Stimulated activated CD4-positive, alpha-beta T cell treated with anti-CD3 and anti-CD28 coated beads, Interleukin-12 subunit alpha, Interleukin-12 subunit beta, amount 100 ng/mL, for 4 hours (primary cell): ENCODE measurements at regions not wholly inside any gene's neighbourhood (a gene's known extent, or its start where the extent isn't known, plus 50 kb on each side); places are given as distances from the start of the nearest gene placed in this dataset.
"Not testable (repeated sequence)": the region's sequence is repeated elsewhere in the genome, so short reads cannot be mapped to it uniquely, and the experiment has no call there.

Source experiments
- DNase-seq: peaks from one replicate; pipeline ENCODE4 v3.0.0-alpha.2; 2020

DNA sequence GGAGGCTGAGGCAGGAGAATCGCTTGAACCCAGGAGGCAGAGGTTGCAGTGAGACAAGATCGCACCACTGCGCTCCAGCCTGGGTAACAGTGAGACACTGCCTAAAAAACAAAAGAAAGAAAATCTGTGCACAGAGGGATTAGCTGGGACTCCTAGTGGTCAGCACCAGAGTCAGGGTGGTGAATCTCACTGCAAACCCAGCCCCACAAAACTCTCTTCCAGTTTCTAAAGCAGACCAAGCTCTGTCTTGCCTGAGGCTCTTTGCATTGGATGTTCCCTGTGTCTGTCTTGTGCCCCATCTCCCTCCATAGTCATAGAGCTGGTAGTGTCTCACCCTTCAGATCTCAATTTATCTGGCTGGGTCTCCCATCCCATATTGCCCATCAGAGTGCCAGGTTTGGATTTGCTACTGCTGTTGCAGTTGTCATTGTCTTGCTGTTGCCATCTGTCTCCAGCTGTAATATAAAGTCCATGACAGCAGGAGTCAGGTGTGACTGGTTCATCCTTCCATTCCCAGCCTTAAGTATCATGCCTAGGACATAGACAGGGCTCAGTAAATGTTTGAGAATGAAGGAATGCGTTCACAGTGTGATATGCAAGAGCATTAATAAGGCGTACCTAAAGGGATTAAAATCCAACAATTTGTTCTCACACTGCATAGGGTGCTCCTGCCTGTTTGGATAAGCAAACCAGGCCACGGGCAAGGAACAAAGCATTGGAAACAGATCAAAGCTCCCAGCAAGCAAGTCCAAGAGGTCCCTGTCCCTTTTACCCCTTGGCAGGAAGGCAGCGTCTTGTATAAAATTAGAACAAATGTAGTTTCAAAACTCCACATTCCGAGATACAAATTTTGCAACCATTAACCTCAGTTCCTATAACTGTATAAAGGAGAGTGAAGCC is 614.6 kb upstream of the CDH5 start:
- DNase-seq: no peak

DNA sequence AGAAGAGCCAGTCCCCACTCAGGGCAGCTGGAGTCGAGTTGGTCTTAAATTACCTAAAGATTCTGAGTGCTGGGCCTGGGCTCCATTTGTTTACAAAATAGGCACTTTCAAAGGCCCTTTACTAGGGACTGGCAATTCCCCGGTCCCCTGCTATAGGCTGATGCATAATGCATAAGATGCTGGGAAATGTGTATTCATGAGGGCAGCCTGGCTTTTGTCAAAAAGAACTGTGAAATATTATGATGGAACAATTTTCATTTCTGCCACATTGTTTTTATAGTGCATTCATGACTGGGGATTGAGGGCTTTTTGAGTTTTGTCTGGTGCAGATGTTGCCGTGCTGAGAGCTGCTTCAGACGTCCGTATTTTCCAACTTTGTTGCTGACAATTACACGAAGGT is 617.0 kb upstream of the CDH5 start:
- DNase-seq: no peak

DNA sequence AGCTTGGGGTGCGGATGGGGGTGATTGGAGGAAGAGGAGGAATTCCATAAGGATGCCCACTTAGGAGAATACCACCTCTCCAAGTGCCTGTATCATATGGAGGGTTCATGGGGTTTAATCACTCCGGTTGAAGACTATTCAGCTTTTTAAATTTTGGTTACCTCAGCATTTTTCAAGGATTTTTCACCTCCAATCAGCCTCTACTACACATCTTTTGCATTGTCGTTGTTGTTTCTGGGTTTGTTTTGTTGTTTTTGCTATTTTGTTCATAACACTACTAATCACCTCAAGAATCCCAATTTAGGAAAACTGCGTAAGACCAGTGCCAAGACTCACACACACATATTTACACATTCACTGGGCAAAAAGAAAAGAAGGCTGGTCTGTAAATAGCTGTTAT is 619.5 kb upstream of the CDH5 start:
- no peak for DNase-seq

DNA sequence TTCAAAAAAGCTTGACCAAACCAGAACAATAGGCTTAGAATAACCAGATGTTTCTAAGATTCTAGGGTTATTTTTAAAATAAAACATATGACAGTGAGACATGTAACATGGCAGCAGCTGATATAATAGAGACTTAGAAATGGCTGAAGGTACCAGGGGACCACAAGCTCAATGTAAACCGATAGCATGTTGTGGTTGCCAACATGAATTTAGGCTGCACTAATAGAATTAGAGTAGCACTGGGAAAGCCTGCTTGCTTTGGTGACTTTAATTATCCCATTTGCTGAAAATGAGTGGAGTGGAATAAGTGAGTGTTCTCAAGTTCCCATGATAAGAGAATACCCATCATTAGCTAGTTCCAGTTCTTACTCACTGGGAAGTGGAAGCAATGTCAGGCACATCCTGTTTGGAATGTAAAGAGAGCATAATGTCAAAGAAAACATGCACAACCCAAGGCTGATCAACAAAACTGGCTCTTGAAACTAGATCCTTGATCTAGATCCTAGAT is 621.2 kb upstream of the CDH5 start:
- DNase-seq: no peak

DNA sequence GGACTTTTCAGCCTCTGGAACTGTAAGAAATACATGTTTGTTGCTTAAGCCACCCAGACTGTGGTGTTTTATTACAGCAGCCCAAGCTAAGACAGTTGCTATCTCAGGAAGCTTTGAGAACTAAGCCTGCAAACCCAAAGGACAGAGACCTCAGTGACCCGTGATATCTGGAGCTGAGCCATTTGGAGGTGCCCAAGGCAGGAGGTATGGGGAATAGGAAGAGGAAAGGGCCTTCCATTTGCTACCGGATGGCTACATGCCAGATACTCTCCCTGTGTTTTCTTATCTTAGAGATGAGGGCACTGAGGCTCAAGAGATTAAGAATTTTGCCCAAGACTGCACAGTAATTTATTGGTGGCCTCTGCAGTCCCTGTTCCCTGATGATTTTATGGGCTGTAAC is 622.1 kb upstream of the CDH5 start:
- no peak for DNase-seq

DNA sequence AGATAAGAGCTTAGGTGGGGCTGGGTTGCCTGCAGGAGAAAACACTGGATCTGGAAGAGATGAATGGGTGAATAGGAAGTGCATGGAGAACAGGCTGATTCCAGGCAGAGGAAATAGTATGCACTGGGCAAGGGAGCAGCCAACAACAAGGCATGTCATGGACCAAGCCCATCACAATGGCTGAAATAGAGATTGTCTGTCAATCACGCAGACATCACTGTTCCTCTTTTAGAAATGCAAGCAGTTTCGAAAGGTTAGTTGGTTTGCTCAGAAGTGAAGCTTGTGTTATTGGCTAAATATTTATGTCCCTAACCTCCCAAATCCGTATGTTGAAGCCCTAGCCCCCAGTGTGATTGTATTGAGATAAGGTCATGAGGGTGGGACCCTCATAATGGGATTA is 621.7 kb upstream of the CDH11 start:
- no peak for DNase-seq

DNA sequence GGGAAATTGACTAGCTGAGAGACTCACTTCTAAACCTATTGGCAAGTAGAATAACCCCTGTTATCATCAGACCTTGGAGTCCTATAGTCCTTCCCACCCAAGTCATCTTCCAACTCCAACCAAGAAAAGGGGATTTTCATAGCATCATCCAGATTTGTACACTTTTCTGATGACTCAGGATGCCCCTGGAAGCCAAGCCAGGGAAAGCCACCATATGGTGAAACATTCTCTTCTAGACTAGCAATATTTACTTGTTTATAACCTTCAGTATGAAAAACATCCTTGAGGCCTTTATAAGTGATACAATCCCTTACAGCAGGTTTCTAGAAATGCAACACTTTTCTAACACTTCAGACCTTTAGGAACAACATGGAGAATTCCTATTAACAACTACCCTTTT is 618.8 kb upstream of the CDH11 start:
- DNase-seq: no peak

DNA sequence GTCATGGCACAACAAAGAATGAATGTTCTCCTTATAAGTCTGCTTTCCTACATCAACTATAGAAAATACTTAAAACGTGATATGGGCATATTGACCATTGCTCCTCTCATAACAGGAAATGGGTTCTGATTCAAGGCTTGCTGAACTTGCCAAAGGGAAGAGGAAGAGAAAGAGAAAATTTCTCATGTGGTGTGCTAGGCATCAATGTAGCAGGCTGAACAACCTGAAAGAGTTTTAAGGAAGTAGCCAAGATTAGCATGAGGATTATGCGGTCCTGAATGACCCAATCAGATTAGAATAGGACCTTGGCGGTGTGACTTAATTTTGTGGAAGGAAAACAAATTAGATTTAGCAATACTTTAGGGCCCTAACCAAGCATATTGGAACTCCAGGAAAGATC is 617.7 kb upstream of the CDH11 start:
- no peak for DNase-seq

DNA sequence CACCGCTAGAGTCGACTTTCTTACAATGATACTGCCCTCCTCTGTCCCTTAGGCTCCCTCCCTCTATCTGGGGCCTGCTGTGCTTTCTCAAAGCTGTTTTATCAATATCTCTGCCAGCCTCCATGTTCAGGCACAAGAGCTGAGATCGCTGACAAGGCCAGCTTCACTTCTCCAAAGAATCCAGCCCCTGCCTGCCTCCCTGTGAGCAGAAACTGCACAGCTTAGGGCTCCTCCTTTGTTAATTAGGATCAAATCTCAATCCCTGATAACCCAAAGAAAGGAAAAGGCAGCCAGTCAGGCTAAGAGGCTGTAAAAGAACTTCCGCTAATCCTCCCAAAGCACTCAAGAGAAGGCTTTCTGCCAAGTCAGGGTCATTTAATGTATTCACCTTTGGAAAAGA is 616.0 kb upstream of the CDH11 start:
- no peak for DNase-seq

DNA sequence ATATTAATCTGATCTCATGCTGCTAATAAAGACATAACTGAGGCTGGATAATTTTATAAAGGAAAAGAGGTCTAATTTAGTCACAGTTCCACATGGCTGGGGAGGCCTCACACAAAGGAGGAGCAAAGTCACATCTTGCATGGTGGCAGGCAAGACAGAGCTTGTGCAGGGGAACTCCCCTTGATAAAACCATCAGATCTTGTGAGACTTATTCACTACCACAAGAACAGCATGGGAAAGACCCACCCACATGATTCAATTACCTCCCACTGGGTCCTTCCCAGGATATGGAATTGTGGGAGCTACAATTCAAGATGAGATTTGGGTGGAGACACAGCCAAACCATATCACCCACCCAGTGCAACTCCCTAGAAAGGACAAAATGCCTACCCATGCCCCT is 613.8 kb upstream of the CDH11 start:
- DNase-seq: not testable (repeated sequence)

DNA sequence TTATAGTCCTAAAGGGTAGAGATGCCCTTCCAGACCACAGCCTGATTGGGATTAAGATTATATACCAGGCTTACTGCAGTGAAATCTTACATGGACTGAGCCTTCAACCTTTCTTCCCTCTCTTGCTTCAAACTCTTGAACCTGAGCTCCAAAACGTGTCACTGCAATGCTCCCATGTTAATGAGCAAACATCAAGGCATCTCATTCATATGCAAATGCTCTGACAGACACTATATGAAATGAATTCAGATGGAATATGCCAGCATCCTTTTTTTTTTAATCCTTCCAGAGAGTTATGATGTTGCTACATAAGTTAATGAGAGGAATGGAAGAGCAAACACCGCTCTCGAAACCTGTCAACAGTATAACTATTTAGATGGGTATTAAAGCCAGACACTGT is 611.9 kb upstream of the CDH11 start:
- DNase-seq: no peak

DNA sequence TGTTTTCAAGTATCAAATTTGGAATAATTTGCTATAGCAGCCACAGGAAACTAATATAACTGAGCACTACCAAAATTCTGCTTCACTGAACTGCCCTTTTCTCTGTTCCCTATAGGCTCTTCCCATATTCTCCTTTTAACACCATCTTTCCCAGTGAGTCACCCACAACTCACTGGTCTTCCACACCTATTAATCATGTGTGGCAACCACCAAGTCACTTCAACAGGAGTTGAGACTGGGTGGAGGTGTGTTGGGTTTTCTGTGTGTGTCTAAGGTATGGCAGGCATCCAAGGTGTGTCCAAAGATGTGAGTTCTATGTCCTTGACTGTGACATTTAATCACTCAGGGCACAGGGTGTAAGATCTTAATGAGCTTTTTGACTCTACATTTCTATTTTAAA is 610.0 kb upstream of the CDH11 start:
- no peak for DNase-seq

DNA sequence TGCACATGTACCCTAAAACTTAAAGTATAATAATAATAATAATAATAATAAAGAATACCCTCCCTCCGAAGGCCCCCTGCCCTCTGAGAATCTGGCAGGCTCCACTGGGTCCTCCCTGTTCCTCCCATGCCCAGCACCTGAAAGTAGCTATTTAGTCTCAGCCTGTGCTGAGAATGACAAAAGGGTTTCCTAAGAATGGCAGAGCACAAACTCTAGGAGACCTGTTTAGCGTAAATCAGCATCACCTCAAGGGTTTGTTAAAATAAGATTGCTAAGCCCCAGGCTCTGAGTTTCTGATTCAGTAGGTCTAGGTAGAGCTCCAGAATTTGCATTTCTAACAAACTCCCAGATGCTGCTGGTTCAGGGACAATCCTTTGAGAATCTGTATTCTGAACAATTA is 606.8 kb upstream of the CDH11 start:
- DNase-seq: no peak

DNA sequence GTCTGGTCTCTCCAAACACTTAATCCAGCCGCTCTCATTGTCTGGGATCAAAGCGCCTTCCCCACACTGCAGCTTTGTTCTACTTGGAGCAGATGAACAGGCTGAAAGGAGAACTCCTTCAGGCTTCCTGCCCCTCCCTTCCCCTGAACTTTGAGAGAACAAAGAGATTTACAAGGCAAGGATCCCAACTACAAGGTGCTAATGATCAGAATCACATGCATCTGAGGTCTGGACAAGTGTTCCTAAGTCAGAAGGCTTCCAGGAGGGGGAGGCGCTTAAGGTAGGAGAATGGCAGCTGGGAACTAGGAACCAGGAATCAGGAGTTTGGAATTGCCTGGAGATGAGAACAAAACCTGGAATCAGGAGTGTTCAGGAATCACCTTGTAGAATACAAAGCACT is 606.3 kb upstream of the CDH11 start:
- no peak for DNase-seq

DNA sequence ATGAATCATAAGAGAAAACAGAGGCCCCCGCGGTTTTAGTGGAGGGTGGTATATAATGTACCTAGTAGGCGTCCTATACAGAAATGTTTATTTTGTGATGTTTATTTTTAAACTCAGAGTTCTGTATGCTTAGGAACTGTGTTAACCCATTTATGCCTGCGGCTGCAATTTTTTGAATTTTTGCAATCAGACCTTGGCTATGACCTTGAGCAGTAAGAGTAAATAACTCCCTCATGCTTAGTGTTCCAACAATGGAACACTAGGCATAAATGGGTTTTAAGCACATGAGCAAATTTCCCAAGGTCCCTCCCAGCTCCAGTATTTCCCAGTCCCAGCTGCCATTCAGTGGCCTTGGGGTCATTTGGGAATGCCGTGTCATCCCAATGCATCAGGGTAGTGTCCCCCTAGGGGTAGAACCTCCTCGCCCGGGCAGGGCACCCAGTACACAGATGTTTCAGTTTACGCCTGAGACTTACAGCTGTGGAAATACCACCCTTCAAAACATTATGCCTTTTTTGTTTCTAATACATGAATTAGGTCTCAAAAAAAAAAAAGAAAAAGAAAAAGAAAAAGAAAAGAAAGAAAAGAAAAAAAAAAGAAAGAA is 605.8 kb upstream of the CDH11 start:
- no peak for DNase-seq

DNA sequence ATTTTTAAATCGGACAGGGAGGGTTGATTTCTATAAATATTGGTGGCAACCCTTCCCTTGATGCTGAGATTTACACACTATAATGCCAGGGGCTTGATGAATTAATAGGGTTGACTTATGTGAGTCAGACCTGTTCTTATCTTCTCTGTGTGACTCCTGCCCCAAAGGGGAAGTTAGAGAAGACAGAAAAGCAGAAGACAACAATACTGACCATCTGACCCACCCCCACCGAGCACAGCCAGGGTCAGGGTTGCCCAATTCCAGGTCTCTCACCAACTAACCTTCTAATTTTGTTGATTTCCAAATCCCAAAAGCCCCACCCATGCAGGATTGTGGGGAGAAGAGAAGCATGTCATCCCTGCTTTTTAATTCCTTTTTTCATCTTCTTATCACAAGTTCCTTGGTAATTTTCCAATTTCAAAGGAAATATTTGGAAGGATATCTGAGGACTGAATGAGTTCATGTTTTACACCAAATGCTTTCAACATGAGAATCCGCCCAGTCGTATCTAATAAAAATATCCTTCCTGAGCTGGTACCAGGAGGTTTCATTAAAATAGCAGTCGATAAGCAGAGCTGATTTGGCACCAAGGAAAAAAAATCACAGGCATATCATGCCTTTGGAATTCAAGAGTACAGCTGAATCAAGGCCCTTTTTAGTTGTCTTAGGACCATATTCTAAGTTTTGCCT is 603.4 kb upstream of the CDH11 start:
- DNase-seq: no peak

DNA sequence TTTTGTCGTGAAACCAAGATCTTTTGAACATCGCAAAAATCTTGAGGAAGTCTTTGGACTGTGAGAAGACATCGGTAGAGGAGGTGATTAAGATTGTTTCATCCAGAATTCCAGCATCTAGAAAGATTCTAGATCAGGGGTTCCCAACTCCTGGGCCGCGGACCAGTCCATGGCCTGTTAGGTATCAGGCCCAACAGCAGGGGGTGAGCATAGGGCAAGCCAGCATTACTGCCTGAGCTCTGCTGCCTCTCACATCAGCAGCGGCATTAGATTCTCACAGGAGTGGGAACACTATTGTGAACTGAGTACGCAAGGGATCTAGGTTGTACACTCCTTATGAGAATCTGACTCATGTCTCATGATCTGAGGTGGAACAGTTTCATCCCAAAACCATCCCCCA is 600.6 kb upstream of the CDH11 start:
- no peak for DNase-seq

DNA sequence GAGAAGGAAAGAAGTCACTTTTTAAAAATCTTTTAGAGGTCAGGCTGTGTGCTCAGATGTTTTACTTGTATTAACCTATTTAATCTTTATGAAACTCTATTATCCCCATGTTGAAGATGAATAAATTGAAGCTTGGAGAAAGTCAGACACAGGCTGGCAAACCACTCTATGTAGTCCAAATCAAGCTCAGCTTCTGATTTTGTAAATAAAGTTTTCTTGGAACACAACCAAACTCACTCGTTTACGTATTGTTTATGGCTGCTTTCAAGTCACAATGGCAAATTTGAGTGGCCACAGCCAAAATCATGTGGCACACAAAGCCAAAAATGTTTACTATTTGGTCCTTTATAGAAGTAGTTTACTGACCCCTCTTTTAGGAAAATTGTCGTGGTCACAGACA is 596.0 kb upstream of the CDH11 start:
- DNase-seq: no peak

DNA sequence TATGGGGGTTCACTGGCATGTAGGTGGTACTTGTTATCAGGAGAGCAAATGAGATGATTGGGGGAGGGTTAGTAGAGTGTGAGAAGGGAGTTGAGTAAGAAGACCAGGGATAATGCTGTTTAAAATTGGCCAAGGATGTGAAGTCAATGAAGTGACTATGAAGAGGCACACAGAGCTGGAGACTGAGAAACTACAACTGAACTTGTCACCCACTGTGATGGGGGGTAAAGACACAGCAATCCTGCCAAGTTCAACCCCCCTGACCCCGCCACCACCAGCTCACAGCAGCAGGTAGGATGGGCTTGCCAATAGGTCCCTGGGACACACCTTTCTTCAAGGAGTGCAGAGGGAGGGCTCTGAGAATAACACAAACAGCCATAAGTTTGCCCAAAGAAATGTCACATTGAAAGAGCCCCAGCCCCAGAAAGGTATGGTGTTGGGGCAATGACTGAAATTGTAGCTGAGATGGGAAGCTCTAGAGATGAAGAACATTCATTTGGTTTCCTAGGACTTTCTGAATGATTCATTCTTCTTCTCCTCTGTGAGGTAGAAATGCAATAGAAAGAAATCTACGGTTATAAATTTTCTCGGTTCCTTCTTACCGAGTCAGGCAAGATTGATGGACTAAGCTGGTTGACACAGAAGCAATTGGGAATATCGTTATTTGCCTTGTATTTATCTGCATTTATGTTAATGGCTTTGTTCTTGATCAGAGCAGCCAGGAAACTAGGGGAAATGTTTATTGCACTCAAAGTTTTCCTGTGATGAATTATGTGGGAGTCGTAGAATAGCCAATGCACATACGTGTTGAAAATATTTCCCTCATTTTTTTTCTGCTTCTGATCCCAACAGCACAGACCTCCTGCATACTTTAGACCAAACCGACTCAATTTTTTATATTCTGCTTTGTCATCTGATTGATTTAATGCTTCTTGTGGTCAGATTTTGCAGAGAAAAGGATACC is 595.2 kb upstream of the CDH11 start:
- no peak for DNase-seq

DNA sequence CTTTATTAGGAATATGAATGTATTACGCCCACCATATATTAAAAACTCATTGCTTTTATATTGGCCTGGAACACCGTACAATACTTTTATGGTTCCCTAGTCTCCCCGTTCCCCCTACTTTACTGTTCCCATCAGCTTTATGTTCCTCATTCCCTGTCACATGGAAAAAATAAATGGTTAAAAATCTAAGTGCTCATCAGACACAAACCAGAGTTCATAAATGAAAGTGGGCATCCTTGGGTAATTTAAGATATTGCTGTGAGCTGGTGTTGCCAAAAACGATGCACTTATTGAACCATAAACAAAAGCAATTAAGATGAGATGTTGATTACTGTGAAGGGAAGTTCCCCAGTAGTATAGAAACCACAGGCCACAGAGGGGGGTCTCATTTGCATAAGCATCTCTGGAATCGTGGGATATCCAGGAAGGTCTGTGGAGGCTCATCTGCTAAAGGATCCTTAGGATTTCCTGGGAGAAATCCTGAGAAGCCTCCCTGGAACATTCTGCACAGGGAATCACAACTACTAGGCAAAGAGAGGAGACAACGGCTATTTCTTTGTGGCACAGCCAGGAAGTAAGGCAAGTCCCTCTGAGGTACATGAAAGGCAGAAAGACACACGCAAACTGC is 591.4 kb upstream of the CDH11 start:
- no peak for DNase-seq

DNA sequence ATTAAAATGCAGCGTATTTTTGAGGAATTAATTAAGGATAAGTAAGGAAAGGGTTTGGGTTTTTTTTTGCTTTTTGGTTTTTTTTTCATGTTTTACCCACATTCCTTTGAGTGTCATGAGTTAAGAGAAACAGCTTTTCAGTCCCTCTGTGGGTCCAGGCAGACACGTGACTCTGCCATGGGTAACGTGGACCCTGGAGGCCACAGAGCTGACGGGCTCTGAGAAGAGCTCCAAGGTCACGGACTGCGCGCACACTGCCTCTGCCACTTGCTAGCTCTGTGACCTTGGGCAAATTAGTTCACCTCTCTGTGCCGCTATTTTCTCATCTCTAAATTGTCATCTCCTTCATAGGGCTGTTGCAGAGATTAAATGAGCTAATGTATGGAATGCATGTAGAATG is 588.2 kb upstream of the CDH11 start:
- no peak for DNase-seq

DNA sequence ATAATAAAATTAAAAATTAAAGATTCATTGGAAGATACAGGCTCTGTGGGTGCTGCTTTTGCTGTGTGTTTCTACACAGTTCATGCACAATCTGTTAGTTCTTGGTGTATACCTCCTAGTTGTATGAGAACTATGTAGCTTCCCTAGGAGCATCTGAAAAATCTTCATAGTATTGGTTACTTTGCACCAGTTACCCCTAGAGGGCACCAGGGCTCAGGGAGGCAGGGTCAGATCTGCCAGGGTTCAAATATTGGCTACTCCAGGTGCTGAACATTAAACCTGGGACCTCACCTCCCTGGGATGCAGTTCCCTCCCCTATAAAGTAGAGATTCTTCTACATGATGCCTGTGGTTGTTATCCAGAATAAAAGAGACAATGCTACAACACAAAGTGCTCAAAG is 583.0 kb upstream of the CDH11 start:
- DNase-seq: no peak
